ENCODE measurements at regions not wholly inside any gene's neighbourhood (a gene's known extent, or its start where the extent isn't known, plus 50 kb on each side); places are given as distances from the start of the nearest gene placed in this dataset.

DNA sequence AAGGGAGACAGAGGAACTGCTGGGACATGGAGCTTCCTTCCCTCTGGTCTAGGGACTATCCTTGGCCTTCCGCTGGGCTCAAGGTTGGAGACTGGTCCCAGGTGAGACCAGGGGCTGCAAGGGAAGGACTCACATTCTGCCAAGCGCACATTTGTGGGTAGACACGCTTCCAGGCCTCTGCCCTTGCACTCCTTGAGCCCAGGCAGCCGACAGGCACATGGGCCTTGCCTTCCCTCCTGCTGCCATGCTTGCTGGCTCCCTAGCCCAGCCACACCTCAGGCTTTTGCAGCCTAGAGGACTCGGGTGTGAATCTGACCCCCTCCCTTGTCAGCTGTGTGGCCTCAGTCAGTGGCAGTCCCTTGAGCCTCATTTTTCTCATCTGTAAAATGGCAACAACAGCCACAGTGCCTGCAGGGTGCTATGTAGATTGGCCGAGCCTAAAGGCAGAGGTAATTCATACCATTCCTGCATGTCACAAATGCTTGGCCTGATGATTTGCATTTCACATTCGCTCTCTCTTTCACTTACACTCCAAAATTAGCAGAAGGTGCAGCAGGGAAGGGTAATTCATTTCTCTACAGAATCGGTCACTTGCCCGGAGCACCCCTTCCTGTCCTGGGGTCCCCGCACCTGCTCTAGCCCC is 57.6 kb upstream of the NECTIN1 start:
- peaks cover 1% of the 10 kb centered on the region for H3K36me3 Mint-ChIP-seq (ENCODE audit: low read depth, unreplicated experiment)
- DNase-seq (ENCODE audit: low read depth) = no peak
- H3K4me2 ChIP-seq (ENCODE audit: low read length) = no peak overlapping the region

DNA sequence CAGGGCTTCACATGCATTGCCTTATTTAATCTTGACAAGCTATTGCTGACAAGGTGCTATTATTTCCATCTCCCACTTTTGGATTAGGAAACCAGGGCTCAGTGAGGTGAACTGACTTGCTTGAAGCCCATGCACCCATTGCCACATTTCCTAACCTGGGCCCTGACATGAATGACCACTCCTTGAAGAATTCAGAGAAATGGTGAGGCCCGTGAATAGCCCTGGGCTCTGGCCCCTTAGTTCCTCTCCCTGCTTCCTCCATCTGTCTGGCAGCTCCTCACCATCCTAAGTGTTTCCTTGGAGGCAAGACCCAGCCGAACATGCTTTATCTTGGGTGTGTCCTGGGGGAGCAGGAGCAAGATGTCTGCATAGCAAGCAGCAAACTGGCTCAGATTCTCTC is 56.1 kb upstream of the NECTIN1 start:
- Mint-ChIP-seq H3K27me3 (ENCODE audit: low read depth, unreplicated experiment) (peaks cover 16% of the 10 kb centered on the region), H3K36me3 (ENCODE audit: low read depth, unreplicated experiment) (peaks cover 1% of the 10 kb centered on the region), H3K9me3 (ENCODE audit: unreplicated experiment) (peaks cover 14% of the 10 kb centered on the region), H3K27ac (ENCODE audit: unreplicated experiment) (no peak overlapping the region), H3K4me3 (ENCODE audit: unreplicated experiment) (no peak overlapping the region), H3K4me1 (ENCODE audit: low read depth, unreplicated experiment) (peaks cover 15% of the 10 kb centered on the region)
- H3K36me3 ChIP-seq (ENCODE audit: insufficient read depth, low read length) = no peaks in the 10 kb centered on the region
- no peak for FAIRE-seq
- peaks cover 15% of the 10 kb centered on the region for H3K4me1 ChIP-seq (ENCODE audit: insufficient read depth, low read length)
- H3K27me3 ChIP-seq (ENCODE audit: insufficient read depth, low read length) = no peaks in the 10 kb centered on the region
- no peak for DNase-seq (ENCODE audit: low read depth)
- H3K9ac ChIP-seq (ENCODE audit: low read length) = no peak overlapping the region
- no peak overlapping the region for H3K4me3 ChIP-seq (ENCODE audit: insufficient read depth, low read depth, low read length)
- H3K9me3 ChIP-seq (ENCODE audit: insufficient read depth, low read depth, low read length) = peaks cover 3% of the 10 kb centered on the region
- H4K20me1 ChIP-seq (ENCODE audit: insufficient read depth, low read length) = no peaks in the 10 kb centered on the region
- no peaks in the 10 kb centered on the region for H3K79me2 ChIP-seq (ENCODE audit: insufficient read depth, low read length)
- H2AFZ ChIP-seq (ENCODE audit: low read depth, low read length) = no peak overlapping the region
- no peak overlapping the region for H3K27ac ChIP-seq (ENCODE audit: low read depth, low read length)
- TF ChIP-seq CTCF (IDR thresholded peaks at IDR 0.05; ENCODE audit: insufficient read depth, low read depth, low read length) = no peak
- TF ChIP-seq EZH2 (IDR thresholded peaks at IDR 0.05; ENCODE audit: insufficient read depth, low read length) = no peak
- no peak overlapping the region for H3K4me2 ChIP-seq (ENCODE audit: low read length)

More for the DNA sequence above, 57.6 kb upstream of the NECTIN1 start:
- Histone ChIP-seq H3K9me3 (ENCODE audit: insufficient read depth, low read depth, low read length) (peaks cover 3% of the 10 kb centered on the region), H3K27me3 (ENCODE audit: insufficient read depth, low read length) (no peaks in the 10 kb centered on the region), H3K4me1 (ENCODE audit: insufficient read depth, low read length) (peaks cover 21% of the 10 kb centered on the region), H3K9ac (ENCODE audit: low read length) (no peak overlapping the region), H3K79me2 (ENCODE audit: insufficient read depth, low read length) (no peaks in the 10 kb centered on the region), H3K4me3 (ENCODE audit: insufficient read depth, low read depth, low read length) (no peak overlapping the region), H3K36me3 (ENCODE audit: insufficient read depth, low read length) (no peaks in the 10 kb centered on the region), H3K27ac (ENCODE audit: low read depth, low read length) (no peak overlapping the region), H4K20me1 (ENCODE audit: insufficient read depth, low read length) (no peaks in the 10 kb centered on the region), H2AFZ (ENCODE audit: low read depth, low read length) (no peak overlapping the region)
- Mint-ChIP-seq H3K27ac (ENCODE audit: unreplicated experiment) (no peak overlapping the region), H3K9me3 (ENCODE audit: unreplicated experiment) (peaks cover 11% of the 10 kb centered on the region), H3K4me1 (ENCODE audit: low read depth, unreplicated experiment) (peaks cover 23% of the 10 kb centered on the region), H3K27me3 (ENCODE audit: low read depth, unreplicated experiment) (peaks cover 18% of the 10 kb centered on the region), H3K4me3 (ENCODE audit: unreplicated experiment) (no peak overlapping the region)
- no peak for FAIRE-seq
- TF ChIP-seq CTCF (IDR thresholded peaks at IDR 0.05; ENCODE audit: insufficient read depth, low read depth, low read length) (no peak), EZH2 (IDR thresholded peaks at IDR 0.05; ENCODE audit: insufficient read depth, low read length) (no peak)

DNA sequence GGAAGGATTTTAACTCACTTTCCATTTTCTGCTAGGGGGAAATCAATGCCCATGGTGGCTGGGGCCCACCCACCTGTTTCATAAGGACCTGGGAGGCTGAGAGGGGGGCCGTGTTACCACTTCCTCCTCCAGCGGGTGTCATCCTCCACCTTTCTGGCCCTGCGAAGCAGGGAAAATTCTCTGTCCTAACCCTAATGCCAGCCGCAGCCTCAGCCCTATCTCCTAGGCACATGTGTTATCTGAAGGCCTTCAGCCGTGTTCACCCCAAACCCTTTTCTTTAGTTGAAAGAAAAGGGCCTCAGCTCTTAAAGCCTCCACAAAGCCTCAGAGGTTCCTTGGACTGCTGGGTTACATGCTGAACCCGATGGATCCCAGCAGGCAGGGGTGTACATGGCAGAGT is 55.4 kb upstream of the NECTIN1 start:
- H3K4me1 Mint-ChIP-seq (ENCODE audit: low read depth, unreplicated experiment) = peaks cover 15% of the 10 kb centered on the region
- peaks cover 14% of the 10 kb centered on the region for H3K9me3 Mint-ChIP-seq (ENCODE audit: unreplicated experiment)
- H3K27ac ChIP-seq (ENCODE audit: low read depth, low read length) = no peak overlapping the region
- no peaks in the 10 kb centered on the region for H3K79me2 ChIP-seq (ENCODE audit: insufficient read depth, low read length)
- H3K27me3 Mint-ChIP-seq (ENCODE audit: low read depth, unreplicated experiment) = peaks cover 18% of the 10 kb centered on the region
- no peak overlapping the region for H3K9ac ChIP-seq (ENCODE audit: low read length)
- H3K27ac Mint-ChIP-seq (ENCODE audit: unreplicated experiment) = no peak overlapping the region
- H2AFZ ChIP-seq (ENCODE audit: low read depth, low read length) = no peak overlapping the region
- H3K9me3 ChIP-seq (ENCODE audit: insufficient read depth, low read depth, low read length) = peaks cover 3% of the 10 kb centered on the region
- H3K36me3 ChIP-seq (ENCODE audit: insufficient read depth, low read length) = no peaks in the 10 kb centered on the region
- H3K4me3 Mint-ChIP-seq (ENCODE audit: unreplicated experiment) = no peak overlapping the region
- H3K4me1 ChIP-seq (ENCODE audit: insufficient read depth, low read length) = peaks cover 15% of the 10 kb centered on the region
- no peak for TF ChIP-seq EZH2 (IDR thresholded peaks at IDR 0.05; ENCODE audit: insufficient read depth, low read length)
- no peak for TF ChIP-seq CTCF (IDR thresholded peaks at IDR 0.05; ENCODE audit: insufficient read depth, low read depth, low read length)
- DNase-seq (ENCODE audit: low read depth) (no peak), FAIRE-seq (no peak)
- no peak overlapping the region for H3K4me2 ChIP-seq (ENCODE audit: low read length)
- H3K36me3 Mint-ChIP-seq (ENCODE audit: low read depth, unreplicated experiment) = peaks cover 1% of the 10 kb centered on the region
- no peak overlapping the region for H3K4me3 ChIP-seq (ENCODE audit: insufficient read depth, low read depth, low read length)
- H3K27me3 ChIP-seq (ENCODE audit: insufficient read depth, low read length) = no peaks in the 10 kb centered on the region
- H4K20me1 ChIP-seq (ENCODE audit: insufficient read depth, low read length) = no peaks in the 10 kb centered on the region

All from astrocyte (in vitro differentiated cells and primary cell).